AG04449 (cell line): ENCODE measurements at regions not wholly inside any gene's neighbourhood (a gene's known extent, or its start where the extent isn't known, plus 50 kb on each side); places are given as distances from the start of the nearest gene placed in this dataset.

Experiments used
- CTCF ChIA-PET: fragments of 350-600 bp; formaldehyde crosslinking; extraction: SDS; loops from one replicate; lab custom pipeline; 2021; ENCODE audit warnings: antibody characterized with exemption; lab: Yijun Ruan, JAX
- POLR2A ChIA-PET: fragments of 400-600, 350-600 bp; formaldehyde crosslinking; extraction: SDS; loops from one replicate; lab custom pipeline; 2020; ENCODE audit warnings: antibody characterized with exemption, inconsistent platforms; lab: Yijun Ruan, JAX
- DNase-seq: peaks from one replicate; pipeline ENCODE4 v3.0.0-alpha.2; 2010; ENCODE audit warnings: low read depth, low spot score
- H3K4me3 ChIP-seq: 2 replicates; pipeline ENCODE4 v1.5.1; 2011; ENCODE audit warnings: low read depth, mild to moderate bottlenecking, control low read depth, low read length
- CTCF ChIP-seq: IDR thresholded peaks from one replicate; pipeline ENCODE4 v1.5.1; 2011; ENCODE audit warnings: mild to moderate bottlenecking, moderate library complexity, low read length, control low read depth, inconsistent platforms; ENCODE audit not compliant: insufficient read depth; ENCODE audit errors: missing control alignments

- TF ChIP-seq CTCF: no peak
- ChIA-PET CTCF (no interaction called here), POLR2A (no interaction called here)
- no peak for DNase-seq
- H3K4me3 ChIP-seq: no peak overlapping the region
These were observed 385.8 kb downstream of the ZNF536 start for GRCh38 chr19:30757837-30758617.

GRCh38 chr19:30757104-30757836, 385.1 kb downstream of the ZNF536 start:
- DNase-seq: no peak
- no peak for TF ChIP-seq CTCF
- CTCF ChIA-PET: no interaction called here
- POLR2A ChIA-PET: no interaction called here
- H3K4me3 ChIP-seq: no peak overlapping the region

GRCh38 chr19:30755581-30755980, 383.4 kb downstream of the ZNF536 start:
- ChIA-PET CTCF (no interaction called here), POLR2A (no interaction called here)
- no peak for TF ChIP-seq CTCF
- DNase-seq: no peak
- no peak overlapping the region for H3K4me3 ChIP-seq

- DNase-seq: no peak
- TF ChIP-seq CTCF: no peak
- H3K4me3 ChIP-seq: no peak overlapping the region
- CTCF ChIA-PET: no interaction called here
- POLR2A ChIA-PET: no interaction called here
These were observed 382.0 kb downstream of the ZNF536 start for GRCh38 chr19:30754162-30754561.

- no peak overlapping the region for H3K4me3 ChIP-seq
- CTCF ChIA-PET: no interaction called here
- POLR2A ChIA-PET: no interaction called here
- no peak for DNase-seq
- no peak for TF ChIP-seq CTCF
These were observed 380.7 kb downstream of the ZNF536 start for GRCh38 chr19:30752876-30753275.

GRCh38 chr19:30752201-30752600, 380.0 kb downstream of the ZNF536 start:
- H3K4me3 ChIP-seq: no peak overlapping the region
- POLR2A ChIA-PET: no interaction called here
- no peak for TF ChIP-seq CTCF
- DNase-seq: no peak
- CTCF ChIA-PET: no interaction called here
